NOMO-1 treated with DMSO at 0.1 percent for 48 hours (cell line): ENCODE measurements at regions not wholly inside any gene's neighbourhood (a gene's known extent, or its start where the extent isn't known, plus 50 kb on each side); places are given as distances from the start of the nearest gene placed in this dataset.
"Not testable (repeated sequence)": the region's sequence is repeated elsewhere in the genome, so short reads cannot be mapped to it uniquely, and the experiment has no call there.

Experiments used
- DNase-seq: peaks from one replicate; lab custom pipeline; 2025; ENCODE audit not compliant: unreplicated experiment; lab: John Stamatoyannopoulos, UW

DNA sequence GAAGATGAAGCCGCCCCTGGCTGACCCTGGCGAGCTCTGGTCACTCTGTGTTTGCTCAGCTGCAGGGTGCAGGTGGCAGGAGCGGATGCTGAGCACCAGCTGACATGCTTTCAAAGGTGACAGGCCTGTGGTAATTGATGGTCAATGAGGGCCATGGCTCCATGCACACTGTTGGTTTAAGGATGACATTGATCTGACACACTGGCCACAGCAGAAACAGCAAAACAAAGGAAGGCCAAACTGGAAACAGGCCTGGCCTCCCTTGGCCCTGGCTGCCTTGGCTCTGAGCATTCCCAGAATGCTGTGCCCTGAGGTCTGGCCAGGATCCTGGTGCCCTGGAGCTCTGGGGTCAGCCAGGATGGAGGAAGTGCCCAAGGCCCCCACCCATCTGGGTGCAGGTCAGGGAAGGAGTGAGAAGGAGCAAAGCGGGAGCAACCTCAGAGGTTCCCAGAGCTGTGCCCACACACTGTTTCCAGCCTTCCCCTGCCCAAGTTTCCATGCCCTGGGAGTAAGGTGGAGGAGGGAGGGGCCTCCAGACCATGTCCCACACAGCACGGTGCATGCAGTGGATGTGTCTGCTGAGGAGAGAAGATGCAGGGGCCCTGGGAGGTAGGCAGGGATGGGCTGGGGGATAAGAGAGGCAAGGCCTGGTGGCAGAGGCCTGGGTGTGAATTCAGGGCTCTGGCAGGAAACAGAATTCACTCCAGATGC, 302.2 kb downstream of the RPS24 start:
- no peak for DNase-seq

DNA sequence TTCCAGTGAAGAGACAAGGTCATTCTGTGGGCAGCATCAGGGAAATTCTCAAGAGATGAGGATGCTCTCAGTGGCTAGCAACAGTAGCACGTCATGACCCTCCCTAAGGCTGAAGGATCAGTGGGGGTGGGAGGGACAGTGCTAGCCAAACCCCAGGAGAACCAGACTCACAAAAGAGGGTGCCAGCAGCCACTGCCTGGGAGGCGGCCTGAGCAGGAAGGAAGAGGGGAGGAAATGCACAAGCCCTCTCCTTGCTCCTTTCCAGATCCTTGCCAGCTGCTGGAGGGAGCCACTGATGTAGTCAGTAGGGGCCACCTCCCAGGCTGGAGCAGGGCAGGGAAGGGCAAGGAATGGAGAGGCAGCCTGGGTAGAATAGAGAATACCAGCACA, 302.7 kb downstream of the RPS24 start:
- no peak for DNase-seq

GRCh38 chr10:78337016-78337415, 303.4 kb downstream of the RPS24 start:
- no peak for DNase-seq

- no peak for DNase-seq
These were observed 304.2 kb downstream of the RPS24 start for GRCh38 chr10:78337646-78338391.

DNA sequence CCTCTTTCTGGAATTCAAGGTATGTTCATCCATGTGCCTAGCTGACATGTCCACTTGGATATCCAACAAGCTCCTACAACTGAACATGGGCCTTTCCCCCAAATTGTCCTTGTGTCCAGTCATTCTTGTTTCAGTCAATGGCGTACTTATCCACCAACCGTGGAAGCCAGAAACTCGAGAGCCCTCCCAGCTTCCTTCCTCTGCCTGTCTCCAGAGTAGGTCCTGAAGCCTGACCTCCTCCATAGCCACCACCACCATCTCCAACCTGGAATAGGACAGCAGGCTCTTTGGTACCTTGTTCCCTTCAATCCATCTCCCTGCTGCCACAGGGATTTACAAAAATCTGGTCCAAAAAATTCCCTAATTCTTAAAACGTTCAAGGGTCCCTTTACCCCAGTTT, 305.1 kb downstream of the RPS24 start:
- no peak for DNase-seq

- DNase-seq: no peak
These were observed 305.6 kb downstream of the RPS24 start for GRCh38 chr10:78339251-78339650.

DNA sequence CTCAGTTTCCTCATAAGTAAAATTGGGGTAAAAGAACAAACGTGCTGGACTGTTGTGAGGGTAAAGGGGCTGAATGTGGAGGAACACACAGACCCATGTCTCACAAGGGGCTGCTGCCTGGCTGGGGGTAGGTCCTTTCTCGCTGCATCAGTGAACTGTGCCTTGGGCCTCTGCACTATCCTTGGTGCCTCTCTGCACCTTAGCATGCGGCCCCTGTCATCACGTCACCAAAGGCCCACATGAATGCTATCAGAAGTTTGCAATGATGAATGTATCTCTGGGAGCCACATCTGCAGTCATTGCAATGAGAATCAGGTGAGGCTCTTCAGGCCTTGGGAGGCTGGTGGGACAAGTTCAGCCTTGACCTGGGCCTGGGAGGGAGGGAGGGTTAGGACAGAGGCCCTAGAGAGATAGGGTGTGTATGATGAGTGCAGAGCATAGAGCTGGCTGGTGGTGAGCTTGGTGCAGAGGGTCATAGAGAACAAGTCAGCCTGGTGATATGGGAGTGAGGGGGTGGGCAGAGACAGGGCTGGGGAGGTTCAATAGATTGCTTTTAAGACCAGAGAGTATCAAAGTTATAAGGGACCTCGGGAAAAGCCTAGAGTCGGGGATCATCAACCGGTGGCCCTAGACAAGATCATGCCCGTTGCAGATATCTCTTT, 308.4 kb downstream of the RPS24 start:
- DNase-seq: no peak

- DNase-seq: no peak
These were observed 309.4 kb downstream of the RPS24 start for GRCh38 chr10:78342827-78343653.

- DNase-seq: not testable (repeated sequence)
These were observed 310.6 kb downstream of the RPS24 start for GRCh38 chr10:78344257-78344656.

- not testable (repeated sequence) for DNase-seq
These were observed 311.9 kb downstream of the RPS24 start for GRCh38 chr10:78345515-78345914.

DNA sequence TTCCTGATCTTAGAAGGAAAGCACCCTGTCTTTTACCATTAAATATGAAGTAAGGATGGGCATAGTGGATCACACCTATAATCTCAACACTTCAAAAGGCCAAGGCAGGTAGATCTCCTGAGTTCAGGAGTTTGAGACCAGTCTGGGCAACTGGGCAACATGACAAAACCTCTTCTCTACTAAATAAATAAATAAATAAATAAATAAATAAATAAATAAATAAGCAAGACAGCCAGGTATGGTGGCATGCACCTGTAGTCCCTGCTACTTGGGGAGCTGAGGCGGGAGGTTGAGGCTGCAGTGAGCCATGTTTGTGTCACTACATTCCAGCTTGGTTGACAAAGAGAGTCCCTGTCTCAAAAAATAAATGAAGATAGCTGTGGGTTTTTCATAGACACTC, 313.1 kb downstream of the RPS24 start:
- DNase-seq: no peak

DNA sequence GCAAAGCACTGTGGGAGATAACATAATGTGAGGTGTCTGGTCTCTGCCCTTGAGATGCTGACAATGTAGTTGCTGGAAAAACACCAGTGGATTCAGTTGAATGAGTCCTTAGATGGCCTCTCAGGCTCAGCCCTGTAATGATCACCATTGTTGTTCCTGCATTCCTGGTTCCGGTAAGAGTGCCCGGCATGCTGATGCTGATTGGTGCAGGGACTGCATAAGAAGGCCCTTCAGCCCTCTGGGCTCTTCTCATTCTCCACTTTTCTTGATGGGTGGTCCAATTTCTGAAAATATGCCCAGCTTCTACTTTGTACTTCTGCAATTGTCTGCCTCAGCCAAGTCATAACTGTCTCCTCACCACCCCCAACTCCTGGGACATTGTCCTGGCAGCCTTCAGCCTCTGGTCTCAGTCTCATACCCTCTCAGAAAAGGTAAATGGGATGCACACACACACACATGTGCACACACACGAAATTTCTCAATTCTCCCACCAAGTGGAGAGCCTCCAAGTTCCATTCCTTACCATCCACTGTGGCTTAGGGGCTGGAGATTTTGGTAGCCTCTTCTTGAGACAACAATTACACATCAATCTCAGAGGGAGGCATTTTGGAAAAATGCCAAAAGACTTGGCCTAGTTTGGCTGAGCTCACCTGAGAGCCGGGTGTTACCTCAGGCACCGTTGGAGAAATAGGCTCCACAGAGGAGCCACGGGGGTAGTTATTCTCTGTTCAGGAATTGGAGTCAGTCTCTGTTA, 314.9 kb downstream of the RPS24 start:
- DNase-seq: no peak

GRCh38 chr10:78349165-78349516, 315.5 kb downstream of the RPS24 start:
- DNase-seq: no peak

DNA sequence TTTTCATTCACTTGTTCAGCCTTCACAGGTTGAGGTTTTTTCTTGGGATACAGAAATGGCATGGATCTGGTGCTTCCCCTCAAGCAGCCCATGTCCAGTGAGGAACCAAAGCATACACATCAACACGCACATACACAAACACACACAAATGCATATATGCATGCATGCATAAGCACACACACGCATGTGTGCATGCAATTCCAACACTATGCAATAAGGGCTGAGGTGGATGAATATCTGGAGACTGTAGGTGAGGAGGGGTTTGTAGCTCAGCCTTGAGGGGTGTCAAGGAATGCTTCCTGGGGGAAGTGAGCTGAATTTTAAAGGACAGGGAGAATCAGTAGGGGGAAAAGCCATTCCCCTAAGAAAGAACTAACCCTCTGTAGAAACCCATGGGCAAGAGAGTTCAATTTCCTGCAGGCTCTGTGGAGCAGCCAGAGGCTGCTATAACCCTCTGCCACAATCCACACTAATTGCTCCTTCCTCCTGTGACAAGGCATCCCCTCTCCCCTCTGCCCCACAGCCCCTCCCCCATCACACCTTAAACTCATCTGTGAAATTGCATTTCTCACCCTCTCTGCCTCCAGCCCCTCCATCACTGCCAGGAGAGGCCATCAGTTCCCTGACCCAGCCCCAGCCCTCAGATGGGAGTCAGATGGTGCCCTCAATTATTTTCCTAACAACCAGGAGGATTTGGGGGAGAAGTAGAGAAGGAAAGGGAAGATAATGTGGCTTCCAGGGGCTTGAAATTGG, 316.4 kb downstream of the RPS24 start:
- no peak for DNase-seq

- no peak for DNase-seq
These were observed 317.6 kb downstream of the RPS24 start for GRCh38 chr10:78351283-78351682.

GRCh38 chr10:78351809-78352208, 318.1 kb downstream of the RPS24 start:
- no peak for DNase-seq

DNA sequence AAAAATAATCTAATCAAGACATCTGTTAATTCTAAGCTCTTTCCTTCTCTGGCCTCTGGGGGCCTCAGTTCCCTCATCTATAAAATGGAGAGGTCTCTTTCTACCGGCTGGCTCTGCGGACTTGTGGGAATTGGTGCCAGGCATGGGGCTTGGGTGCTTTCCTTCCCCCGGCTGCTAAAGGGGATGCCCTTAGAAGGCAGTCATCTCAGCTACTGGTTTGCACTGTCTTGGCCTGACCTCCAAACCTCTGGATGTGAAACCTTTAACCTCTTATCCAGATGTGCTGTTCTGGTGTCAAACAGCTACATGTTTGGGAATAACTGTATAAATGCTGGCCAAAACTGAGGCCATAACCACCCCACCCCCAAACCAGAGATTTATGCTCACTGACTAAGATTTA, 320.0 kb downstream of the RPS24 start:
- no peak for DNase-seq

DNA sequence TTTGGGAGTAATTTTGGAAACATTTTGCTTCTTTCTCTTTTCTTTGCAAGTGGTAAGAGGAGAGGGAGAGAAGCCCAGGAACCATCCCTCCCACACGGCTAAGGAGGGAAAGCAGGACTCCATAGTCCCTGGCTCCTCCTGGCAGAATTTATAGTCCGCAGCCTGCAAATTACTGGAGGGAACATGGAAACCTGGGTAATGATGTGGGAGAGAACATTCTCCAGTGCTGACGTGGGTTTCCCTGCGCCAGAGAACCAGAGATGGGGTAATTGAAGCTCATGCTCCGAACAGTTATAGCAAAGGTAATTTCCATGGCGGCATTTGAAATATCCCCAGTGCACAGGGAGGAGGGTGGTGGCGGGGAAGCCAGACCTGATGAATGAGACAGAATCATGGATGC, 320.4 kb downstream of the RPS24 start:
- no peak for DNase-seq

DNA sequence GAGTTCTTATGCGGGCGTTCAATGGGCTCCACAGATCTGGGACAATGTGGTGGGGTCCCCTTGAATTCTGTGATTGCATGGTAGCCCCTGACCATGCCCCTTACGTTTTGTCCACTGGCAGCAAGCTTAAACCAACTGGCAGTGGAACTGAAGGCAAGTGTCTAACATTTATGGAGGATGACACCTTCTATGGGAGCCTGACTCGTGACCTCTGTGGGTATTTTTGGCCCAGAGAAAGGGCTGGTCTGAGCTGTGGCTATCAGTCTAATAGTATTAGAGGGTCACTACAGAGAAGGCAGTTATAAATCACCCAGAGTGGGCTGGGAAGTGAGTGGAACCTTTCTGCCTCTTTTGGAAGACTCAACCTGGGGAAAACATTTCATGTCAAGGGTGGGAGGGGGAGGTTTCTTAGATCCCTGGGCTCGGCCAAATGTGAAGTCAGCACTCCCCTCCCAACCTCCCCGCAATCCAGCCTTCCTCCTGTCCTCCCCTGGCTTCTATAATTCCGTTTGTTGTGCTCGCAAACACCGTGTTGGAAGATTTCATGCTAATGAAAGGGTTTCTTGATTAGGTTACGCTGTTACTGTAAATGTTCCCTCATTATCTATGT, 322.7 kb downstream of the RPS24 start:
- no peak for DNase-seq
